Left lobe of liver (tissue), 2 donors: ENCODE measurements at regions not wholly inside any gene's neighbourhood (a gene's known extent, or its start where the extent isn't known, plus 50 kb on each side); places are given as distances from the start of the nearest gene placed in this dataset.

Source experiments
- ATAC-seq: fragments of 200-7000 bp; cut with Tn5 transposase; one replicate; pipeline ENCODE4 v1.9.1; 2020; ENCODE audit warnings: mild to moderate bottlenecking, moderate library complexity
- DNase-seq: peaks from one replicate; pipeline ENCODE4 v3.0.0-alpha.2; 2020; ENCODE audit warnings: low spot score
- donor health status: DM: no; HTN: no; CAD: no; lungs with moderate emphysema.
- donor health status: DM: no; HTN: yes; CAD: no.

DNA sequence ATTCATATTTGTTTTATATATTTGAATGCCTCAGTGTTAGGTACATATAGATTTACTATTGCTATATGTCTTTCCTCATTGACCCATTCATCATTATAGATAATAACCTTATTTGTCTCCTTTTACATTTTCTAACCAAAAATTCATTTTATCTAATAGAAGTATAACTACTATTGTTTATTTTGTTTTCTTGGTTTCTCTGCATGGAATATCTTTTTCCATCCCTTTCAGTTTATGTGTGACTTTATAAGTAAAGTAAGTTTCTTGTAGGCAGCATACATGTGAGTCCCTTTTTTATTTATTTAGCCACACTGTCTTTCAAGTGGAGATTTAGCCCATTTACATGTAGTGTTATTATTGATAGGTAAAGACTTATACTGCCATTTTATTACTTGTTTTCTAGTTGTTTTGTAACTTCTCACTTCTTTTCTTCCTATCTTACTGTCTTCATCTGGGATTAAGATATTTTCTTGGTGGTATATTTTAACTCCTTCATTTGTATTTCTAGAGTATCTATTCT is 572.0 kb upstream of the MAN1A1 start:
- ATAC-seq (no peak), DNase-seq (no peak)

DNA sequence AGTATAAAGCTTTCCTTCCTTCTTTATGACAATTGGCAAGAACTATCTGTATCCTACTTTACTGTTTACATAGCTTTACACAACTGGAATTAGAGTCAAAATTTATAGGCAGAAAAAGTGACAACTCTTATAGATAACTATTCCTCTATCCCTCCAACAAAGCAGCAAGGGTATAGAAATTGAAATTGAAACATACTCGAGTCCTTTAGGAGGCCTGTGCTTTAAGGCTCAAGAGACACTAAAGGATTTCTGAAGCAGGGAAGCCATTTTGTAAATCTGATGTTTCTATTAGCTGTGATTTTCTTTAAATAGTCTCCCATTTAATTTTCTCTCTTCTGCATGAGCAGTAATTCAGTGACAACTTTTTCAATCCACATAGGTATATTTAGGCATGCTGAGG is 567.6 kb upstream of the MAN1A1 start:
- no peak for DNase-seq

DNA sequence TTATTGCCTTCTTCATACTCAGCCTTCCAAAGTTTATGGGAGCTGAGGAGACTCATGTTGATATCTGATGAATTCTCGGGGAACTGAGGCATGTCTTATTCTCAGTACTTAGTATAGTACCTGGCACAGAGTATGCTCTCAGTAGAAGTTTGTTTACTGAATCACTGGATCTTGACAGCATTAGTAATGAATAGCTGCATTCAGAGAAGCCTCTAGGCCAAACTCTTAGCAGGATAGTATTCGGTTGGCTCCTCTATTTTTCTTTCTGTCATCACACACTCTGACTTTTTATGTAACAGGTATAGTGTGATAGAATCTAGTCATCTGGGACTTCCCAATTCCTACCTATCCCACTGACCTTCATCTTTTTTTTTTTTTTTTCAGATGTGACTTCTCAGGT is 566.4 kb upstream of the MAN1A1 start:
- ATAC-seq, result no peak
- no peak for DNase-seq

More for the DNA sequence above, 567.6 kb upstream of the MAN1A1 start:
- no peak for ATAC-seq

DNA sequence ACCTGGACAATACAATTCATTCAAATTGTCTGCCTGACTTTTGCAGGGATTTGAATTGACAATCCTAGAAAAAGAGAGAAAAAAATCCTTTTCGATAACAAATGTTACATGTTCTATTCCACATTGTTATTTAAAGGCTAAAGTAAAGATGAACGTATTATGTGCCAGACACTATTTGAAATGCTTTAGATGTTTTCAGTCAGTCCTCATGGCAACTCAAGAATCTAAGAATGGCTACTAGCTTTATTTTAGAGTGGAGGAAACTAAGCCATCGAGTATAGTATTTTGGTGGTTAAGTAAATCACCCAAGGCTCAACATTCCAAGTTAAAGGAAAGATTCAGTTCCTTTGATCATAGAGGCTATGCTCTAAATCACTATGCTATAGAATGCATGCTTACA is 558.6 kb upstream of the MAN1A1 start:
- ATAC-seq (no peak), DNase-seq (no peak)

DNA sequence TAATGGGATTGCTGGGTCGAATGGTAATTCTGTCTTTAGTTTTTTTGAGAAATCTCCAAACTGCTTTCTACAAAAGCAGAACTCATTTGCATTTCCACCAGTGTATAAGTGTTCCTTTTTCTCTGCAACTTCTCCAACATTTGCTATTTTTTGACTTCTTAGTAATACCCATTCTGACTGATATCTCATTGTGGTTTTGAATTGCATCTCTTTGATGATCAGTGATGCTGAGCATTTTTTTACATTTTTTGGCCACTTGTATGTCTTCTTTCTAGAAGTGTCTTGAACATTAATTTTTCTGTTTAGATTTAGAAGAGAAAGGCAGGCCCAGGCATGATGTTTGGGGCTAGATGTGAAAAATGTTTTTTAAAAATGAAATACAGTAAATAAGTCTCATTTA is 553.1 kb upstream of the MAN1A1 start:
- ATAC-seq (no peak), DNase-seq (no peak)

DNA sequence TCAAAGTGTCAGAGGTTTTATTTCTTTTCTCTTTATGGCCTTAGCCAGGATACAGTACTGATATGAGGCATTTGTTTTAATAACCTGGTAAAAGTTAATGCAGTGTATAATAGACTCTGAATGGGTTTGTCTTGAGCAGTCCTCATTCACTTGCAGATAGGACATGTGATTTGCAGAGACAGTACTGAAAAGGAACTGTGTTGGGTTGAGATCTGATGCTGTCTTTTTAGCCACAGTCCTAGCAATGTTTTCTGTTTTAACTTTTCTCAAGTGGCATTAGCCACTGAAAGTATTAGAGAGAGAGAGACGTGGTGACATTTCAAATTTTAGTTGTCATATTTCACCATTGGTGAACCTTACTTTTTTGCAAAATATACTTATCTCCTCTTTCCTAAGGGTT is 547.2 kb upstream of the MAN1A1 start:
- ATAC-seq (no peak), DNase-seq (no peak)

DNA sequence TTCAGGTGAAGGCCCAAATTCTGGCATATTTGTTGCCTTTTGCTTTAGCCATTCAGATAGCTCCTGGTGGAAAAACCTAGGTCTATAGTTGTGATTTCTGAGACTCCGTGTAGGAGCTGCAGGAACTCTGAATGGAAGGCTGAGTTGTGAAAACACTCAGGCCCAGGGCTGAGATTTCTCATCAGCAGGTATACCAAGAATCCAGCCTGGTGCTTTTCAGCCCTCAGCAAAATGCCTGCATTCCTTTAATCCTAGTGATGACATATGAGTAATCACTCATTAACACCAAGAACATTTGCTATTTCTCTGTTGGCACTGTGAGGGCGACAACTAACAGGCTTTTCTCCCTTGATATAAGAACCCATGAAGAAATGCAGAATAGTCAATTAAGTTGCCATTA is 546.1 kb upstream of the MAN1A1 start:
- no peak for ATAC-seq

DNA sequence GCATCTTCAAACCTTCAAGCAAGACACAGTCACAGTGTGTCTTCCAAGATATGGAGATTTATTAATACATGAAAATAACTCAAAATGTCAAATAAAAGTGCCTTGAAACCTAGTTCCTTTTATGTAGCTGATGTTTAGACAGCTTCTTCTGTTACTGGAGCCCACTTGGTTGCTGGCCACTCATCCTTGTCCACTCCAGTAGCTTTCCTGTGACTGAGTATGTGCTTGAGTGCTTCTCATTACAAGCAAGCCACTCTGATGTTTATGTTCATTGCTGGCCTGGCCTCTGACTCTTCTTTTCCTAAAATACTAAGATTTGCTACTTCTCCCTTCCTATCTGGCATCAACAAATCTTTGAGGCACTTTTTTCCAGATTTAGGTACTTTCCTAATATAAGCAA is 545.2 kb upstream of the MAN1A1 start:
- DNase-seq, result no peak

More for the DNA sequence above, 546.1 kb upstream of the MAN1A1 start:
- DNase-seq, result no peak

DNA sequence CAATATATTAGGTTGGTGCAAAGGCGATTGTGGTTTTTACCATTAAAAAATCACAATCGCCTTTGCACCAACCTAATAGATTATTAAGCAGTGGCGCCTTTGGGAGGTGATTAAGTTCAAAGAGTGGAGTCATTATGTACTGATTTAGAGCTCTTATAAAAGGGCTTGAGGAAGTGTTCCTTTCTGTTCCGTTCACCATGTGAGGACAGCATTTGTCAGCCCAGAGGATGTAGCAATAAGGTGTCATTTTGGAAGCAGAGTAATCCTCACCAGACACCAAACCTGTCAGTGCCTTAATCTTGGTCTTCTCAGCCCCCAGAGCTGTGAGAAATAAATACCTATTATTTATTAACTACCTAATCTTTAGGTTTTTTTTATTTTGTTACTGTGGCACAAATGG is 542.1 kb upstream of the MAN1A1 start:
- DNase-seq (no peak), ATAC-seq (no peak)

More for the DNA sequence above, 545.2 kb upstream of the MAN1A1 start:
- ATAC-seq, result no peak

DNA sequence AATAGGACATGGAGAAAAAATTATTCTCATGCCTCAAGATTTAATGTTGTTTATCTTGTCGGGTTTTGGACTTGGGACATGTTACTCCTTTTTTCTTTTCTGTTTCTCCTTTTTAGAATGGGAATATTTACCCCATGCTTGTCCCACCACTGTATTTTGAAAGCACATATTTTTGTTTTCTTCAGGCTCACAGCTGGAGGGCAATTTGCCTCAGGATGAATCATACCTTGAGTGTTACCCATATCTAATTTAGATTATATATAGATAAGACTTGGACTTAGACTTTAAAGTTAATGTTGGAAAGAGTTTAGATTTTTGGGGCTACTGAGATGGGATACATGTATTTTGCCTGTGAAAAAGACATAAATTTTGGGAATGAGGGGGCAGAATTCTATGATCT is 541.6 kb upstream of the MAN1A1 start:
- DNase-seq, result no peak
- no peak for ATAC-seq

DNA sequence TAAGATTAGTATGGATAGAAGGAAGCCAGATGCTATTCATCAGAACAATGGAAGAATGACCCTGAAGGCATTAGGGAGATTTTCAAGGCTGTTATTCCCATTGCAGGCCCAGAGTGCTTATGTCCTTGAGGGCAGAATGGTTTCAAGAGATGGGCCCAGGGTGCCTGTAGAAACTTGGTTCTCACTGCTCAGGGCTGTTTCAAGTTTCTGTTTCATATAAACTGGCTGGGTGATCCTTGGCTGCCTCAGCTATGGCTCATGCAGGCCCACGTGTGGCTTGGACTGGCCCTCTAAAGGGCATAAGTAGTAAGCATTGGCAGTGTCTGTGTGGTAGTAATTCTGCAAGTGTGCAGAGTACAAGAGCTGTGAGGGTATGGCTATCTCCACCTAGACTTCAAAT is 540.9 kb upstream of the MAN1A1 start:
- no peak for ATAC-seq
- DNase-seq, result no peak

DNA sequence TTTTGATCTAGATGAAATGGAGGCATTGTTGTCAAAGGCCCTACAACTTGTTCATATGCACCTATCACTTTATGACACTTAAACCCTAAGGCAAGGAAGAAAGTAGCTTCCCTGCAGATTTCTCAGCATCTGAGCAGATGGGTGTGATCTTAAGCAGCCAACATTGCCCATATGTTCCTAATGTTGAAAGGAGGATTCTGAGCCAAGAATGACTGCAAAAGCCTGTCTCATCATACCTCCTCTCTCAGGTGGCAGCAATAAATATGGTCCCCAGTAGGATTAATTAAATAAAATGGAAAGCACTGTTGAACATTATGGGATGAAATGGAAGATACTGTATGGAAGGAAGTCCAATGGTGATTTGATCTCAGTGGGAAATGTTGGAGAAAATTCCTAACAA is 538.1 kb upstream of the MAN1A1 start:
- ATAC-seq, result no peak

DNA sequence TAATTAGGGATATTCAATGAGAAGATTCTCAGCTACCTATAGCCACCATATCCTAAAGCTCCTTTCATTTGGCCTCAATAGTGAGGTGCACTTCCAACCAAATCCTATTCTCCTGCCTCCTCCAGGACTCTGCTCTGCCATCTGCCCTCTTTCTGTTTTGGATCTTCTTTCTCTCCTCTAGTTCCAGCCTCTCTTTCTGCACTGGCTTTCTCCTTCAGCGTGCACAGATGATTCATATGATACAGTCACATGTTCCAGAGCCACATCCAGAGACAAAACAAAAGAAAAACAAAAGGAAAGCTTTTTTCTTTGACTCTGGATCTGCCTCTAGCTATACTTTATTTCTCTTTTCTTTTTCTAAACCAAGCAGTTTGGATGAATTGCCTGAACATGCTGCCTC is 531.9 kb upstream of the MAN1A1 start:
- no peak for DNase-seq
- ATAC-seq, result no peak

More for the DNA sequence above, 538.1 kb upstream of the MAN1A1 start:
- DNase-seq, result no peak

DNA sequence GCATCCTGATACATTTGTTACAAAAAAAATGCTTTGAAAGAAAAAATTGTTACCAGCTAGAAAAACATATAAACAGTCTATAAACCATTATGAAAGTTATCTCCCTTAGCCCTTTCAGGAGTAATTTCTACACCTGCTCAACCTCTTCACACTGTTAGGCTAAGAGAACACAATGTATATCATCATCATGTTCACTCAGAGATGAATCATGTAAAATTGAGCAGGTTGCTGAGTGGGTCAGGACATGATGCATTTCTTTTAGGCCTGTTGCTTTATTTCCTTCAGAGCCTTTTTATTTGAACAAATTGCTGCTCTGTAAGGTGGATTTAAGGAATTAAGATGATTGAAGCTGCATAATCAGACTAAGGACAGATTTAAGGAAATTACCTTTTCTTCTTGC is 531.3 kb upstream of the MAN1A1 start:
- DNase-seq (no peak), ATAC-seq (no peak)

DNA sequence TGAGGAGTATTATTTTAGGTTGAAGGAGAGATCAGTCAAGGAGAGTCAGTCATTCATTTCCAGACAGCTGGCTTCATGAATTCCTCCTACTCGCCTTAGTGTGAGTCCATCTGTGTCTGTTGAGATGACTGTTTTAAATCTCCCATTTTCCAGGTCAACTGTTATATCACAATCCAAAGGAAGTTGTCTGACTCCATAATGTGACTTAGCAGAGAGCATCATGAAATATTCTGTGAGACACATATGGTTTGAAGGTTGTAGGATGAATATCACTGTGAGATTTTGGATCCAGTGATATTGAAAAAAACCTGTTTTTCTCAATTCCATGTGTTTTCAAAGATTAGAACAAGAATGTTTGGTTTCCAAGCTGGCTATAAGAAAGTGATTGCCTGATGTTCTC is 530.2 kb upstream of the MAN1A1 start:
- DNase-seq, result no peak
- ATAC-seq, result no peak

DNA sequence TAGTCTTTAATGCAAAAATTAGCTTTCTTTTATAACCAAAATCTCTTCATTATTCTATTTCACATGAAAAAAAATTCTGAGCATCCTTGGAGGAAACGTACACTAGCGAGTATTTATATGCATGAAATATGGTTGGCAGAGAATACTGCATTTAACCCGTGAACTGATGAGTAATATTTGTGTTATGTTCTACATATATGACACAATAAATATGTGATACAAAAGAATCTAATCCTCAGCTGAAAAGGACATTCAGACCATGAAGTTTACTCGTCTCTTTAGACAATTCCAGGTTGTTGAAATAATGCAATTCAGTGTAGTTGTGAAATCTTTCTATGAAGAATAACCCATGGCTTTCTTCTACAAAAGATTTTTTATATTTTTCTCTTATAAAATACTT is 524.8 kb upstream of the MAN1A1 start:
- DNase-seq (no peak), ATAC-seq (no peak)

DNA sequence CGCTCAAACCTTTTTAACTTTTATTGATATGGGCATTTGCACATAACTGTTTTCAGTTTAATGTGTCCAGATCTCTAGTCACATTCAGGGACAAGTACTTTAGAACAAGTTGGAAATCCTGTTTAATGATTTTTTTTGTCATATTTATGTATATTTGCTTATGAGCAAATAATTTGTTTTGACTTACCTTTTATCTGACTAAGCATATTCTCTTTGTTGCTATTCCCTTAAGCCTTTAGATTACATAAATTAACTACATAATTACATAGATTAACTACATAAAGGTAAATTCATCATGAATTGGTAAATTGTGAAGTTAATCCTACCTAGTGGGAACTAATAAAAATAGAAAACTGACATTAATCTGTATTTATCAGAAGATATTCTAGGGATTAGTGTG is 523.5 kb upstream of the MAN1A1 start:
- no peak for ATAC-seq
- DNase-seq, result no peak

DNA sequence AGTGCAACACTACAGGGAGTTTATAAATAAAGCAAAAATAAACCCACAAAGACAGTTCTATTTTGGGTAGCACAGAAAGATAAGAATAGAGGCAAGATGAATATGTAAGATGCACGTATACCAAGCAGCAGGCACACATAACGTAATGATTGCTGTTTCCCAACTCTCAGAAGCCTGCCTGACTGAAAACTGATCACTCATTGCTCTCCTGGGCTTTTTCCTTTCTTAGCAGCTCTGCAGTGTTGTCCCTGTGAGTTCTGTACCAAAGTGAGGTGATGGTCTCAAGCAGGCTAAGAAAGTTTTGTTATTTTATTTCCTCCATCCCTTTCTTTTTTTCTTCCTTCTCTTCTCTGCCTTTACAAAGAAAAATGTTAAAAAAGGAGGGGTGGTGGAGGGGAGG is 522.0 kb upstream of the MAN1A1 start:
- no peak for ATAC-seq

DNA sequence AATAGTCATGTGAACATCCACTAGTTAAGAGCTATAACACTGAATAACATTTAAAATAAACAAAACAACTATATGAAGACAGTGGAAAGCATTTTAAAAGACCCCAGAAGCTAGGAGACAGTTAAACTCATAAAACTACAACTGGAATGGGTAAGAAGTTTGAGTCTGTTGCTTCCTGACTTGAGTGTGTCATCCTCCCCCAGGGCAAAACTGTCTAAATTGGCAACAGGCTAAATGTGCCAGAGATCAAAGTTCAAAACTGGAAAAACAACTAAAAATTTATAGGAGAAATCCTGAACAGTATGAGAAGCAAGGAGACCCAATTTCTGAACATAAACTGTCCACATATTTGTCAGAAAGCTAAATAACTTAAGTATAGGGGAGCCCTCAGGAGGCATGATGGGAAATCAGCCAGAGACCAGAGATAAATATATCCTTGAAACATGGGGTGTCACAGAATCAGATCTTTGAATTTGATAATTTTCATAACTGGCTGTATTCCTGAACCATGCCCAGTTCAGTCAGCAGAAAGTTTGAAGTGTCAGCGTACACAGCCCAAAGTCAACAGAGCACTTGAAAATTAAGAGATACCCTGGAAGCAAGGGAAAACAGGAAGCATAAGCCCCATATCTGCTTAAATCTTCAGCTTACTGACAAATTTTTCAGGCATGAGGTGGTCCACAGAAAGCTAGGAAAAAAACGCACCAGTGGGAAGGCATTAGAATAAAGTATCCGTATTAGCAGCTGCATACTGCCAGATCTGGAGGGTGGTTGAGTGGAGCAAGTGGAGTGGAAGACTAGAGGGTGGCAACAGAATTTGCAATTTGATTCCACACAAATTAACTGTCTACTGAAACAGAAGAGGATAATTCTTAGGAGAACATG is 516.1 kb upstream of the MAN1A1 start:
- ATAC-seq (no peak), DNase-seq (no peak)

More for the DNA sequence above, 522.0 kb upstream of the MAN1A1 start:
- no peak for DNase-seq

DNA sequence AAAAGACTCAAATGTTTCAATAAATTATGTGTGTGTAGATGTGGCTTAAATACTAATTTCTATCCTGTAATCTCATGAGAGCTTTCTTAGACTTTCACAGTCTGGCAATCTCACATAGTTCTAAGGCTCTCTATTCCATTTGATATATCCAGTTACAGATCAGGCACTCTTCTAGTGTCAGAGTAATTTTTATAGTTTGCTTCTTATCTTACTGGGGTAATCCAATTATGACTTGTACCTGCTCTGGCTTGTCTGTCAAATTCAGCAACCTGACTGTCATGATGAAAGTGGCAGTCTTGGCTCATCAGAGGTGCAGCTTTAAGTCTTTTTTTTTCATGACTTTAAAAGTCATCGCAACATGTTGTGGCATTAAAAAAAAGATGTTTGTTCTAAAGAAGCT is 513.2 kb upstream of the MAN1A1 start:
- ATAC-seq (no peak), DNase-seq (no peak)

DNA sequence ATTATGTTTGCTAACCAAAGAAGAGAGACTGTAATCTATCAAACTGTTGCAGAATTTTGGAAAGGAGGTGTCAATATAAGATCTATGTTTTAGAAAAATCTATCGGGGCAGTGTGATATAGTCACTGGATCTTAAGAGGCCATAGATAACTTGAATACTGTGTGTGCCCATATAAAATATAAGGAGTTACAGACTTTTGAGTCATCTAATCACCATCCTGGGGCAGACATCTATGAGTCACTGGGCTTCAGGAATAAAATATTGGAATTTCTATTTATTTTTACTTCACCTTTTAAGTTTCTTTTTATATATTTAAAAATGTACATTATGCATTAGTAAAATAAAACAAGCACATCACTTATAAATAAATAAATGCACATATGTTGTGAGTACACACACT is 509.3 kb upstream of the MAN1A1 start:
- no peak for ATAC-seq

DNA sequence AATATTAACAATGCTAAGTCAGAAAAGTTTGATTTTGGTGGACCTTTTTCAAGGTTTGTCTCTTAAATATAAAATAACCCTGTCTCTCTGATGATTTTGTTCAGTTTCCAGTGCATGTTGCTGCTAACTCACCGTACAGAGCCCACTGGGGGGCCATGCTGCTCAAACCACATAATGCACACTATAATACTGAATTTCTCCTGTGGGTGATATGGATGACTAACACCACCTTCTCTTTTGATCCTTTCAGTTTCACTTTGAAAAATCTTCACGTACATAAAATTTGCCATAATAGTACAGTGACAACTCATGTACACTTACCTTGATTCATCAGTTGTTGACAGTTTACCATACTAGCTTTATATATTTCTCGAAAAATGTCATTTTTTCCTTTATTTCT is 506.6 kb upstream of the MAN1A1 start:
- ATAC-seq, result no peak
- no peak for DNase-seq

More for the DNA sequence above, 509.3 kb upstream of the MAN1A1 start:
- DNase-seq, result no peak

DNA sequence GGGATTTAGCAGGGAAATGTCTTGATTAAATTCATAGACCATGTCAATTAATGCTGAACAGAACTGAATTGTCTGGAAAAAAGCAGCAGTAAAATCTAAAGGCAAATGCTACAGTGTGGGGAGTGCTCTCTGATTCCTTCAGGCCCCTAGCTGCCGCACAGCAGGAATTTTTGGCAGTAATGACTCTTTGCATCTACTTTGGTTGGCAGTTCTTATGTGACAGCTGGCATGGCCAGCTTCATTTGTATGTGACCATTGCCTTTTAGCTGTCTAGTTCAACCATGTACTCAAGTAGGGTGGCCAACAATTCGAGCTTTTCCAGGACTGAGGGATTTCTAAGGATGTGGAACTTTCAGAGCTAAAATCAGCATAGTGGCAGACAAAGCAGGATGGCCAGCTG is 499.1 kb upstream of the MAN1A1 start:
- DNase-seq, result no peak
- no peak for ATAC-seq
